Choroid plexus epithelial cell (primary cell): ENCODE measurements at regions not wholly inside any gene's neighbourhood (a gene's known extent, or its start where the extent isn't known, plus 50 kb on each side); places are given as distances from the start of the nearest gene placed in this dataset.
"Not testable (repeated sequence)": the region's sequence is repeated elsewhere in the genome, so short reads cannot be mapped to it uniquely, and the experiment has no call there.

Experiments
- DNase-seq: peaks from one replicate; pipeline ENCODE4 v3.0.0-alpha.2; 2010; ENCODE audit warnings: low read depth
- H3K4me3 ChIP-seq: 2 replicates; pipeline ENCODE4 v1.5.1; 2011; ENCODE audit warnings: low read depth, mild to moderate bottlenecking, control low read depth, low read length, moderate library complexity
- TF ChIP-seq, protein P1 (sequence below): conservative IDR thresholded peaks from 2 replicates; pipeline ENCODE4 v1.5.1; 2011; ENCODE audit warnings: low read depth, mild to moderate bottlenecking, control low read depth, inconsistent platforms, low read length, moderate library complexity

DNA sequence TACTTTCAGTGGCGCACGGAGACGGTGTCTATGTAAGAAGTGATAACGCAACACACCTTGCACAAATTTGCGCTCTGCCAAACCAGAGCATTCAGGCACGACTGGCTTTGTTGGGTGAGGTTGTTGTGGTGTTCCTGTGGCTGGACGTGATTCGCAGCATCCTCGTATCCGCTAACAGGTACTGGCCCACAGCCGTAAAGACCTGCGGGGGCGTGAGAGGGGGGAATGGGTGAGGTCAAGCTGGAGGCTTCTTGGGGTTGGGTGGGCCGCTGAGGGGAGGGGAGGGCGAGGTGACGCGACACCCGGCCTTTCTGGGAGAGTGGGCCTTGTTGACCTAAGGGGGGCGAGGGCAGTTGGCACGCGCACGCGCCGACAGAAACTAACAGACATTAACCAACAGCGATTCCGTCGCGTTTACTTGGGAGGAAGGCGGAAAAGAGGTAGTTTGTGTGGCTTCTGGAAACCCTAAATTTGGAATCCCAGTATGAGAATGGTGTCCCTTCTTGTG is 510.9 kb downstream of the KCNJ18 start:
- no peak for DNase-seq
- TF ChIP-seq, protein P1, sequence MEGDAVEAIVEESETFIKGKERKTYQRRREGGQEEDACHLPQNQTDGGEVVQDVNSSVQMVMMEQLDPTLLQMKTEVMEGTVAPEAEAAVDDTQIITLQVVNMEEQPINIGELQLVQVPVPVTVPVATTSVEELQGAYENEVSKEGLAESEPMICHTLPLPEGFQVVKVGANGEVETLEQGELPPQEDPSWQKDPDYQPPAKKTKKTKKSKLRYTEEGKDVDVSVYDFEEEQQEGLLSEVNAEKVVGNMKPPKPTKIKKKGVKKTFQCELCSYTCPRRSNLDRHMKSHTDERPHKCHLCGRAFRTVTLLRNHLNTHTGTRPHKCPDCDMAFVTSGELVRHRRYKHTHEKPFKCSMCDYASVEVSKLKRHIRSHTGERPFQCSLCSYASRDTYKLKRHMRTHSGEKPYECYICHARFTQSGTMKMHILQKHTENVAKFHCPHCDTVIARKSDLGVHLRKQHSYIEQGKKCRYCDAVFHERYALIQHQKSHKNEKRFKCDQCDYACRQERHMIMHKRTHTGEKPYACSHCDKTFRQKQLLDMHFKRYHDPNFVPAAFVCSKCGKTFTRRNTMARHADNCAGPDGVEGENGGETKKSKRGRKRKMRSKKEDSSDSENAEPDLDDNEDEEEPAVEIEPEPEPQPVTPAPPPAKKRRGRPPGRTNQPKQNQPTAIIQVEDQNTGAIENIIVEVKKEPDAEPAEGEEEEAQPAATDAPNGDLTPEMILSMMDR: no peak
- H3K4me3 ChIP-seq: no peak overlapping the region

DNA sequence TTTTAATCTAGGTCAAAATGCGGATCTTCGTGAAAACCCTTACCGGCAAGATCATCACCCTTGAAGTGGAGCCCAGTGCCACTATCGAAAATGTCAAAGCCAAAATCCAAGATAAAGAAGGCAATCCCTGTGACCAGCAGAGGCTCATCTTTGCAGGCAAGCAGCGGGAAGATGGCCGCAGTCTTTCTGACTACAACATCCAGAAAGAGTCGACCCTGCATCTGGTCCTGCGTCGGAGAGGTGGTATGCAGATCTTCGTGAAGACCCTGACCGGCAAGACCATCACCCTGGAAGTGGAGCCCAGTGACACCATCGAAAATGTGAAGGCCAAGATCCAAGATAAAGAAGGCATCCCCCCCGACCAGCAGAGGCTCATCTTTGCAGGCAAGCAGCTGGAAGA is 511.8 kb downstream of the KCNJ18 start:
- not testable (repeated sequence) for DNase-seq

DNA sequence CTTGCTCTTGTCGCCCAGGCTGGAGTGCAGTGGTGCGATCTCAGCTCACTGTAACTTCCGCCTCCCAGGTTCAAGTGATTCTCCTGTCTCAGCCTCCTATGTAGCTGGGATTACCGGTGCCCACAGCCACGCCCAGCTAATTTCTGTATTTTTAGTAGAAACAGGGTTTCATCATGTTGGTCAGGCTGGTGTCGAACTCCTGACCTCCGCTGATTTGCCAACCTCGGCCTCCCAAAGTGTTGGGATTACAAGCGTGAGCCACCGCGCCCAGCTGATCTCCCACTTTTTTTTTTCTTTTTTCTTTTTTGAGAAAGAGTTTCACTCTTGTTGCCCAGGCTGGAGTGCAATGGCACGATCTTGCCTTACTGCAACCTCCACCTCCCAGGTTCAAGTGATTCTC is 517.9 kb downstream of the KCNJ18 start:
- not testable (repeated sequence) for DNase-seq

More for the DNA sequence above, 511.8 kb downstream of the KCNJ18 start:
- not testable (repeated sequence) for H3K4me3 ChIP-seq

DNA sequence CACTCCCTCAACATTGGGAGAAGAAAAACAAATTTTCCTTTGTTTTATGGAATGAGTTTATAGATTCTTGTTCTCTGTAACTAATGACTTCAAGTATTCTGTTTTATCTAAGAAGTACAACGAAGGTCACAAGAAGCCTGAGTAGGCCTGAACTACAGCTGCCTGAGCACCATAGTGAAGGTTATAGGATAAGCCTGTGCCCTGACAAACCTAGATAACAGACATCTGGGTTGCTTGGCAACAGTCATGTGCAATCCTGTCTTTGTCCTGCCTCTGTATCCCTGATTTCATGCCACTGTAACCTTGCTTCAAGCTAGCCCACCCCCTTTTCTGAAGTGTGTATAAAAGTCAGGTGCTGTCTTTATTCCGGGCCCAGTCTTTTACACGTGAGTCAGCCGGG is 520.8 kb downstream of the KCNJ18 start:
- not testable (repeated sequence) for DNase-seq, H3K4me3 ChIP-seq

More for the DNA sequence above, 517.9 kb downstream of the KCNJ18 start:
- H3K4me3 ChIP-seq: not testable (repeated sequence)

DNA sequence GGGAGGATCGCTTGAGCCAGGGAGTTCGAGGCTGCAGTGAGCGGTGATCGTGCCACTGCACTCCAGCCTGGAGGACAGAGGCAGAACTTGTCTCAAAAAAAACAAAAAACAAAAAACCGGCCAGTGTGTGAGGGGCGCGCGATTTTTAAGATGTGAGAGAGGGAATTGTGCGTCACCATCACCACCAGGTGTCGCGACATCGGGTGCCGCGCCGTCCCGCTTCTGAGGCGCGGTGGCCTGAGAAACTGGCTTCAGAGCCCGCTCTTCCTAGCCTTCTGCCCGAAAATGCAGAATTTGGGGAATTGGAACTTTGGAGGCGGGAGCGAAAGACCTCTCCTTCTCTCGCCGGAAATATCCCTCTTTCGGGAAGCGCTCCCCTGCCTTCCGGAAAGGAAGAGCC is 524.8 kb downstream of the KCNJ18 start:
- TF ChIP-seq, protein P1: no peak
- DNase-seq: no peak
- H3K4me3 ChIP-seq: no peak overlapping the region

DNA sequence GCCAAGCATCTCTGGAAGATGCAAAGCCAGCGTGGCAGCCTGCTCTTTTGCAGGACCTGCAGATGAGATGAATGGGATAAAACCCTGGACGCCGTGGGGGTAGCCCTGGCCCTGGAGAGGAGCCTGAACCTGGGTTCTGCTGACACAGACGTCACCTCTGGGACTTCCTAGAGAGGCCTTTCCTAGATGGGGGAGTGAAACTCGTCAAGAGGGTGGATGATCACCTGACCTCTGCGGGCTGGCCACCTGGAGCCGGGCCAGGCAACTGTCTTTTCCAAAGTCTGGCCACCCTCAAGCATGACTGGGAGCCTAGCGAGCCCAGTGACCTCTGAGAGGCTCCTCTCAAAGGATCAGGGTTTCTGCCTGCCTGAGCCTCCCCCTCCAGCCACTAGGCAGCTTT is 529.0 kb downstream of the KCNJ18 start:
- TF ChIP-seq, protein P1: no peak
- no peak for DNase-seq
- no peak overlapping the region for H3K4me3 ChIP-seq

DNA sequence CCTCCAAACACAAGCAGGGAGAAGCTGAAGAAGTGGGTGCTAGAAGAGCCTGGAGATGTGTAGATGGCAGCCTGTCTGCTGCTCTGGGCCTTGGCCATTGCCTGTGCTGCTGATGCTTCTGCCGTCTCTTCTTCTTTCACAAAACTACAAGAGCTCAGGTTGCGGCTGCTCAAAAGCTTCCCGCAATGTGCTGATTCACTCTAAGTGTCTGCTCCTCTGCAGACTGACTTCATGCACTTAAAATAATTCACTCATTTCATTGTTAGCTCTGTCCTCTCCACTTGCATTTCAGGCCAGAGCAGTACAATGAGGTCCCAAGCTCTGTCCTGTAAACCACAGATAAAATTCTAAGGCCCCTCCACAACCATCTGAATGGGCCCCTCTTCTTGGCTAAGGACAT is 534.2 kb downstream of the KCNJ18 start:
- DNase-seq, H3K4me3 ChIP-seq: not testable (repeated sequence)

DNA sequence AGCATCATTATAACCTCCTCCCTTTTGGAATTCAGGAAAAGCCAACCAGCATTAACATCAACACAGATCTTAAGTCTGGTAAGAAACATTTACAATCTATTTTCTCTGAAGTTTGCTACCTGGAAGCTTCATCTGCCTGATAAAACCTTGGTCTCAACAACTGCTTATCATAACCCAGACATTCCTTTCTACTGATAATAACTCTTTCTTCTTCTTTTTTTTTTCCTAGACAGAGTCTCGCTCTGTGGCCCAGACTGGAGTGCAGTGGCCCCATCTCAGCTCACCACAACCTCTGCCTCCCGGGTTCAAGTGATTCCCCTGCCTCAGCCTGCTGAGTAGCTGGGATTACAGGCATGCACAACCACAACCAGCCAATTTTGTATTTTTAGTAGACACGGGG is 534.6 kb downstream of the KCNJ18 start:
- DNase-seq, H3K4me3 ChIP-seq: not testable (repeated sequence)

DNA sequence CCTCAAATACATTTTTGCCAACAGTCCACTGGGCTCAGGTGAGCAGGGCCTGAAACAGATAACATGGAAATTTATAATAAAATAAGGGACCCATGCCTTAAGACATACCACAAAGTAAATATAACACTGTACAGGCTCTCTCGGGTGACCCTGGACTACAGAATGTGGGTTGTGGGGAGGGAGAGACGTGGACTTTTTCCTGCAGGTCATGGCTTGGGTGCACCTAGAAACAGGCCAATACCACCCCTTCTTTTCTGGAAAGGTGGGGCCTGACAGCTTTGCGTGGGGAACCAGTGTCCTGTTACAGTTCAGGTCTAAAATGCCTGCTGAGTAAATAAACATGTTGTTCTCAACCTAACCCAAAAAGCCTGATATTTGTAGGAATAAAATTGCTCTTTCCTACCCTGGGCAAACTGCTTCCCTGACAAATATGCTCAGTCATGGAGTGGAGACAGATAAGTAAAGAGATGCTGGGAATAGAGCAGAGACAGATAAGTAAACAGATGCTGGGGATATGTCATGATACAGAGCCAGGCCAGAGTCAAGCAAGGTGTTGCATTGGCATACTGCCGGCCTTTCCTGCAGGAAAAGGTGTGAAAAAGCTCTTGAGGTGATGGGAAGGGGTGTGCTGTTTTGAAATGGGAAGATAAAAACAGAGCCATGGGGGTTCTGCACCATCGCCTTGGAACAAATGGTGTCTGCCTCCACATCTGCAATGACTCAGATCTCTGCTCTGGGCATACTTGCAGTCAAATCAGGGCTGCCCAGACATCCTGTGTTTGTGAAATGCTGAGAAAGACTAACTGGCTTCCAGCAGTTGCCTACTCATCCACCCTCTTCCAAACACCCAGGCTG is 535.6 kb downstream of the KCNJ18 start:
- H3K4me3 ChIP-seq, DNase-seq: not testable (repeated sequence)

DNA sequence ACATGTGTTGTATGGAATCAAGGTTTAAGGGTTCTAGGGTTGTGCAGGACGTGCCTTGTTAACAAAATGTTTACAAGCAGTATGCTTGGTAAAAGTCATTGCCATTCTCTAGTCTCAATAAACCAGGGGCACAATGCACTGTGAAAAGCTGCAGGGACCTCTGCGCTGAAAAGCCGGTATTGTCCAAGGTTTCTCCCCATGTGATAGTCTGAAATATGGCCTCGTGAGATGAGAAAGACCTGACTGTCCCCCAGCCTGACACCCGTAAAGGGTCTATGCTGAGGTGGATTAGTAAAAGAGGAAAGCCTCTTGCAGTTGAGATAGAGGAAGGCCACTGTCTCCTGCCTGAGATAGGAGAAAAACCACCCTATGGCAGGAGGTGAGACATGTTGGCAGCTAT is 537.5 kb downstream of the KCNJ18 start:
- DNase-seq, H3K4me3 ChIP-seq: not testable (repeated sequence)

DNA sequence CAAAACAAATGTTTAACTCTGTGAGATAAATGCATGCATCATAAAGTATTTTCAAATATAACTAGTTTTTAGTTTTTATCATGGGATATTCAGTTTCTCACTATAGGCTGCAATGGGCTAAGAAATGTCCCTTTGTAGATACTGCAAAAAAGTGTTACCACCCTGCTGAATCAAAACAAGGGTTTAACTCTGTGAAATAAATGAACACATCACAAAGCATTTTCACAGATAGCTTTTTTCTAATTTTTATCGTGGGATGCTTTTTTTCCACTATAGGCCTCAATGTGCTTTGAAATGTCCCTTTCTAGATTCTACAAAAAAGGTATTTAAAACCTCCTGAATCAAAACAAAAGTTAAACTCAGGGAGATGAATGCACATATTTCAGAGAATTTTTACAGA is 541.1 kb downstream of the KCNJ18 start:
- no peak overlapping the region for H3K4me3 ChIP-seq
- TF ChIP-seq, protein P1: no peak
- DNase-seq: no peak
